ENCODE measurements at regions not wholly inside any gene's neighbourhood (a gene's known extent, or its start where the extent isn't known, plus 50 kb on each side); places are given as distances from the start of the nearest gene placed in this dataset.

DNA sequence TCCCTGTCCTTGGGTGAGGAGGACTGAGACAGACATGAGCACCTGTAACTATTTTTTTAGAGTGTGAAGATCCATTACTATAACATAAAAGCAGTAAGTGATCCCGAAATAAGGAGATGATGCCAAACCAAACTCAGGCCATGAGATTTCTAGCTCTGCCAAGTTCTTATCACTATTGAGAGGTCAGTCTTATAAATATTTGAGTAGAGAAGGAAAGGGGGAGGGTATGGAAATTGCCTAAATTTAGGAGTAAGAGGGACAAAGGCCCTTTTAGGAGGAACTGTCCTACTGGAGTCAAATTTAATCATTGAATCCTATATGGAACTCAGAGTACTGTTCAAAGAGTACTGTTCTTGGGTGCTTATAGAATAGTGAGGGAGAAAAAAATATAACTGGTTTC lies 326.9 kb upstream of the NAALADL2 start:
- Mint-ChIP-seq H3K4me3 (ENCODE audit: unreplicated experiment) (no peak overlapping the region), H3K27me3 (ENCODE audit: low read depth) (no peaks in the 10 kb centered on the region), H3K4me1 (ENCODE audit: low read depth) (peaks cover 10% of the 10 kb centered on the region), H3K36me3 (ENCODE audit: low read depth) (no peaks in the 10 kb centered on the region), H3K9me3 (ENCODE audit: low read depth) (no peaks in the 10 kb centered on the region), H3K27ac (ENCODE audit: unreplicated experiment) (no peak overlapping the region)
- no peak for TF ChIP-seq CTCF (IDR thresholded peaks at IDR 0.05)
- DNase-seq (ENCODE audit: low spot score) = no peak

DNA sequence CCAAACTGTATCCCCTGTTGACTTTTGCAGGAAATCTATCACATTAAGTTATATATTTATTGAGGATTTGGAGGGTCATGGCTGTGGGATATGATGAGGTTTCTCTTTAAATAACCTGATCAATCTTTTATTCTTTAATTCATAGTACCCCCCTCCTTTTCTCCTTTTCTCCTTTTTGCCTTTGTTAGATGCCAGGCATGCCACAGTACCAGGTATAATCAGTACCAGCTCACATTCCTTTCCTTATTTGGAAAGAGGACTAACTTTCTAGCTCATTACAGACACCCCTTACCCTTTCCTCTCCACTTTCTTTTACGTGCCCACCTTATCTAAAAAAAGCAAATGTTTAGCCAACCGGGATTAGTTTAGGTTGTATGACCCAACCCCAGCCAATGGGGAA lies 326.4 kb upstream of the NAALADL2 start:
- Mint-ChIP-seq H3K4me1 (ENCODE audit: low read depth) (peaks cover 10% of the 10 kb centered on the region), H3K27ac (ENCODE audit: unreplicated experiment) (no peak overlapping the region), H3K36me3 (ENCODE audit: low read depth) (no peaks in the 10 kb centered on the region), H3K9me3 (ENCODE audit: low read depth) (no peaks in the 10 kb centered on the region), H3K27me3 (ENCODE audit: low read depth) (no peaks in the 10 kb centered on the region), H3K4me3 (ENCODE audit: unreplicated experiment) (no peak overlapping the region)
- no peak for TF ChIP-seq CTCF (IDR thresholded peaks at IDR 0.05)
- DNase-seq (ENCODE audit: low spot score) = no peak

DNA sequence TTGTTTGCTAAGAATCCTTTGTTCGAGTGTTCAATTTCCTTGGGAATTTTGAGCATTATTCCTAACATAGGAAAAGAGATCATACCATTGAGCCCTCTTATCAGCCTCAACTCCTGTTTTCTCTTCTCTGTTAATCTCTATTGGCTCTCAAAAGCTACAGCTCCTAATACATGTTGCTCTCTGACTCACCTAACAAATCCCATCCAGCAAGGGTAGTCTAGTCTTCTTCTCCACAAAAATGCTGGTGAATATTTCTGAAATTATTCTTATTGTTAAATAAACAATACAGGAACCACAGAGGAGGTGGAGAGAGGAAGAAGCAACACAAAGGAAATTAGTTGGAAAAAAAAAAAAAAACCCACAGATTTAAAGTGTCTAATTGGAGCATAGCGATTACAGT lies 325.8 kb upstream of the NAALADL2 start:
- no peak for DNase-seq (ENCODE audit: low spot score)
- H3K4me3 Mint-ChIP-seq (ENCODE audit: unreplicated experiment) = no peak overlapping the region
- H3K4me1 Mint-ChIP-seq (ENCODE audit: low read depth) = peaks cover 10% of the 10 kb centered on the region
- H3K9me3 Mint-ChIP-seq (ENCODE audit: low read depth) = no peaks in the 10 kb centered on the region
- no peaks in the 10 kb centered on the region for H3K36me3 Mint-ChIP-seq (ENCODE audit: low read depth)
- H3K27ac Mint-ChIP-seq (ENCODE audit: unreplicated experiment) = no peak overlapping the region
- H3K27me3 Mint-ChIP-seq (ENCODE audit: low read depth) = no peaks in the 10 kb centered on the region
- TF ChIP-seq CTCF (IDR thresholded peaks at IDR 0.05) = no peak

- Mint-ChIP-seq H3K27me3 (ENCODE audit: low read depth) (no peaks in the 10 kb centered on the region), H3K4me3 (ENCODE audit: unreplicated experiment) (no peak overlapping the region), H3K9me3 (ENCODE audit: low read depth) (no peaks in the 10 kb centered on the region), H3K36me3 (ENCODE audit: low read depth) (no peaks in the 10 kb centered on the region), H3K27ac (ENCODE audit: unreplicated experiment) (no peak overlapping the region), H3K4me1 (ENCODE audit: low read depth) (peaks cover 10% of the 10 kb centered on the region)
- DNase-seq (ENCODE audit: low spot score) = no peak
- TF ChIP-seq CTCF (IDR thresholded peaks at IDR 0.05) = no peak
Measured at GRCh38 chr3:174536319-174536718, 322.8 kb upstream of the NAALADL2 start.

DNA sequence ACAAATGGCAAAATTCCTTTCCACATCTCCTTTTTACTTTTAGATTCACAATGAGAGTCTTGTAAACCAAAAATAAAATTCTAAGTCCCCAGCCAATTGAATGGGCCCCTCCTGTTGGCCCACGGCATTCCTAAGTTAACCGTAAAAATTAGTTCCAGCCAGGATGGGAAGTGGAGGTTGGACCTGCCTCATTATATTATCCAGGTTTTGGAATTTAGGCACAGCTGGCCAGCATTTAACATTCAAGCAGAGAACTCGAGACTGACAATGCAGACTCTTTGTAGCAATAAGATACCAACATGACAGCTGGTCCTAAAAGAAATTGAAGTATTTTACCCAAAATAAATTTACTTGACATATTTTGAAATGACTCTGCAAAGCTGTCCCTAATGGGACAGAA lies 321.0 kb upstream of the NAALADL2 start:
- no peak for TF ChIP-seq CTCF (IDR thresholded peaks at IDR 0.05)
- H3K27me3 Mint-ChIP-seq (ENCODE audit: low read depth) = no peaks in the 10 kb centered on the region
- no peaks in the 10 kb centered on the region for H3K9me3 Mint-ChIP-seq (ENCODE audit: low read depth)

More for the DNA sequence above, 321.0 kb upstream of the NAALADL2 start:
- peaks cover 6% of the 10 kb centered on the region for H3K4me1 Mint-ChIP-seq (ENCODE audit: low read depth)
- H3K27ac Mint-ChIP-seq (ENCODE audit: unreplicated experiment) = no peak overlapping the region
- H3K36me3 Mint-ChIP-seq (ENCODE audit: low read depth) = no peaks in the 10 kb centered on the region
- no peak overlapping the region for H3K4me3 Mint-ChIP-seq (ENCODE audit: unreplicated experiment)
- no peak for DNase-seq (ENCODE audit: low spot score)

All from chondrocyte (in vitro differentiated cells).